AML-193 (cell line): ENCODE measurements at regions not wholly inside any gene's neighbourhood (a gene's known extent, or its start where the extent isn't known, plus 50 kb on each side); places are given as distances from the start of the nearest gene placed in this dataset.
A peak's percentile ranks its signal among the peaks of the same experiment; 100 is the strongest.
"Not testable (repeated sequence)": the region's sequence is repeated elsewhere in the genome, so short reads cannot be mapped to it uniquely, and the experiment has no call there.

ENCODE experiments used
- DNase-seq, 2 experiments: peaks; one replicate each; lab custom pipeline; 2025; lab: John Stamatoyannopoulos, UW

DNA sequence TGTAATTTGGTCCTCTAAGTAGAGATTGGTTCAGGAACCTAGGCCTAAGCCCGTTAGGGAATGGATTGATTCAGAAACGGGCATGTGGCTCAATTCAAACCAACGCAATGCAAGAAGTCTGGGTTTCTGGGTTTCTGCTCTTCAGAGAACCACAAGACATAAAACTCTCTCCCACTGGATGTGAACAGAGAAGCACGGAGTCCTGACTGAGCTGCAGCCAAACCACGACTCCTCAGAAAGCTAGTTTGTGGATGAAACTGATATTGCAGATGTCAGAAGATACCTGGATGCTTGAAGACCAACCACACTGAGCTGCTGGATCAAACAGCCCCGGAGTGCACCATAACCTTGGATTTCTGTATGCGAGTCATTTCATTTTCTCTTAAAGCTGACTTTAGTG lies 50.0 kb downstream of the SOD2 start:
- no peak for DNase-seq

DNA sequence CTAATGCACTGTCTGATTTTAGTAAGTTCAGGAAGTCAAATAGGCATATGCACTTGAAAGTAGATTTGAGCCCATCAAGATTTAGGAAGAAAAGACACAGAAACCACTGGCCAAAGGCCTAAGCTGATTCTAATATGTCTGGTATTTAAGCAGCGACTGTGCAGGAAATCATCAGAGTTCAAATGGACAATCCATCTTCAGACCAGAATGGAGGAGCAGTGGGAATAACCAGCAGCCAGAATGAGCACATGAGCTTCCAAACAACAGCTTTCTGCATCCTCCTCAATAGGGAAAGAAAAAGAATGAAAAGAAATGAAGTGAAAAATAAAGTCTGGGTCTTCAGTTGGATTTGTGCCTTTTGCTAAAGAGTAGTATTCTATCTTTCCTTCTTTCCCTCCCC lies 50.6 kb downstream of the SOD2 start:
- DNase-seq = no peak

DNA sequence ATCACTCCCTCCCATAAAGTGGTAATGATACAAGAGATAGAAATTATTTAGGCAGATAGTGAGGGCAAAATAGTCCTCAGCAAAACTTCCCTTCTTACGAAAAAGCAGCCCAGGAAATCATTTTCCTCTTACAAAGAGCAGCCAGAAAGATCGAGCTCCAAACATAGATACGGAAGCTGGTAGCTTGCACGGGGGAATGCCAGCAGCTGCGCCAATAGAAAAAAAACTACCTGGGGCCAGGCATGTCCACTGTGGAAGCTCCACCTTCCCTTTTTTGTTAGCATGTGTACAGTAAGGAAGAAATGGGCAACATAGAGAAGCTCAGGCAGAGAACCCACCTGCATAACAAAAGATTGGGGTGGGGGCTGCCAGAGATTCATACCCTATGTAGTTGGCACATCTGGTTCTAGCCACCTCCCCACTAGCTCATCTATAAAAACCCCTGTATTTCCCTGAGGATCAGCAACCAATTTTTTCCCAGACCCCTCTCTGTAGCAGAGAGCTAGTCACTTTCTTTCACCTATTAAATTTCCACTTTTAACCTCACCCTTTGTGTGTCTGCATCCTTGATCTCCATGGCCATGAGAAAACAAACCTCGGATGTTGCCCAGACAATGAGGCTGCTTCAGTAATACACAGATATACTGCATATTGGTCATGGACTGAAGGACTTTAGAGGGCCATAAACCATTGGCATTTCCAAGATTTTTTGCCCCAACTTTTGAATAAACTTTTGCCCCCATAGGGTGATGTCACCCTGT lies 52.1 kb downstream of the SOD2 start:
- DNase-seq = no peak

DNA sequence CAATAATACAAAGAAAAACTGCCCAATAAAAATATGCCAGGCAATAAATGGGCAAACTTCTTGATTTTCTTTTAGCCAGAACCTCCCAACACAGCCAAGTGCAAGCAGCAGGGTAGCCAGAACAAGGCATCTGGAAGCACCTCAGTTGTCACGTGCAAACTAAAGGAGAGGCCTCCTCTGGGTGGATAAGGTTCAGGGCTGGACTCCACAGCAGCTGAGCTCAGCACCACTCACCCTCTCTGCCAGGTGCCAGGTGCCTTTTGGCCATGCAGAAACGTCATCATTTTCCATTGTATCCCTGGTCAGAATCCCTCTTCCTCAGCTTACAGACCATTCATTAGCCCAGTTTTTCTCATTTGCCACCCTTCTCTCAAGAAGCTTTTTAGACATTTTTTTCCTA lies 52.7 kb downstream of the SOD2 start:
- DNase-seq = no peak

DNA sequence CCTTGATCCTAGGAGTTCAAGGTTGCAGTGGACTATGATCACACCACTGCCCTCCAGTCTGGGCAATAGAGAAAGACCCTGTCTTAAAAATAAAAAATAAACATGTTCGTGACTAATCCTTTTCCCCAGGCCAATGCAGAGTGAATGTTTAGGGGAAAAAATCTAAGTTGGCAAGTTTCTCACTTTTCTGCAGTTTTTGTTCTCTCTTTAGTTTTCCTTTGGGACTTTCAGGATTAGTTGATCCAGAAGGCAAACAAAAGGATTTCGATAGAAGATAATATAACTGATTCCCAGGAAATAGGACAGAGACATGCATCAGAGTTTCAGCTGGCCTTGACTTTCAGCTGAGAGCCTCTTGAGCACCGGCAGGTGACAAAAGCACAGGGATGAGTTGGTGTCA lies 53.3 kb downstream of the SOD2 start:
- no peak for DNase-seq

DNA sequence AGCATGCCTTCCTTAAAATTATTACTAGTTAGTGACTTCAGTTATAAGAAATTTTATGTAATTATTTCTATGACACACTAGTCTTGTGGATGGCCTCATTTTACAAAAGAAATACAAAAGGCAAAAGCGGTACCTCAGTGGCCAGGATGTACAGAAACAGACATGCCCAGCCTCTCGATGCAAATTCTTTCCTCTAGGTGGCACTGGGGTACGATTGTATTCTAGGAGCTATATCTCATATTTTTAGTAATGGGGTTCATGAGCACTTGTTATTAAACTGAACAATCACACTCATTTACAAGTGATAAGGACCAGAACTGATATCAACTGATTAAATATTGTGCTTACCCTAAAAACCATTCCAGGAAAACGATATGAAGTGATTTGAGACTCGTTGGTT lies 59.8 kb downstream of the SOD2 start:
- peak; percentile 36 to 38 for DNase-seq

DNA sequence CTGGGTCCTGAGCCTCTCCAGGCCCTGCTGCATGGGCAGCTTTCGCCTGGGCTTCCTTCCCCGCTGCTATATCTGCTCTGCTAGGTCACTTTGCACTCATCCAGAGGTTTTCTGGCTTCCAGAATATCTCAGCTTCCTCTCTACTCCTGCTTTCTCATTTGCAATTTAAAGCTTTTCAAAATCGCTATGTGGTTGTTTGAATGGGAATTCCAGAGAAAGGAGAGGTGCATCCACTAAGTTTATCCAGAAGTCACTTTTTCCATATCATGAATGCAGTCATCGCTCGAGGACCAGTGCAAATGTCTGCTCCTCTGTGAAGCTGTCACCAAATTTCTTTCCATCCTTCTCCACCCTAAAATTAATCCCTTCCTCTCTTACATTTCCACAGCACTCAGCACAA lies 61.2 kb downstream of the SOD2 start:
- no peak for DNase-seq

DNA sequence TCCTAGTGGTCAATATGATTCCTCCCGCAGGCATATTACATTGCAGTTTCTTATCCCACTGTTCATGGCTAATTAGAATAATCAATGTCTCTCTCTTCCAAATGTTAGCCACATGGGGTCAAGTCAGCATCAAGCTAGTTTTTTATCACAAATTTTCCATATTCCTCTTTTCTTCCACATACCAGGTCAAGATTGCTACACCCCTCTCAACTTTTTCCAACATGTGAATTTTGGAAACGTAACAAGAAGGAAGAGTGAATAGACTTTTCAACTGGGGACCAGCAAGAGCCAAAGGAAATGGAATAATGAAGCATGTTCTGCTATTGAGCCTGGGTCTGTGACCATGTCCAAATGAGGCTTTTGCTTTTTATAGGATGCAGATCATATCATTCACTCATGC lies 65.1 kb downstream of the SOD2 start:
- DNase-seq = no peak

DNA sequence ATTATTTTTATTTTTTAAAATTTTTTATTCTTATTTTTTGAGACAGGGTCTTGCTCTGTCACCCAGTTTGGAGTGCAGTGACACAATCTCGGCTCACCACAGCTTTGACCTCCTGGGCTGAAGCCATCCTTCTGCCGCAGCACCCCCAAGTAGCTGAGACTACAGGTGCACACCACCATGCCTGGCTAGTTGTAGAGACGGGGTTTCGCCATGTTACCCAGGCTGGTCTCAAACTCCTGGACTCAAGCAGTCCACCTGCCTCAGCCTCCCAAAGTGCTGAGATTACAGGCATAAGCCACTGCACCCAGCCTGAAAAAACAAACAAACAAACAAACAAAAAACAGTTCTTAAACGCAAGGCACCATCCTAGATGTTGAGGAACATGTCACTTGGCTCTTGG lies 66.5 kb downstream of the SOD2 start:
- not testable (repeated sequence) for DNase-seq

DNA sequence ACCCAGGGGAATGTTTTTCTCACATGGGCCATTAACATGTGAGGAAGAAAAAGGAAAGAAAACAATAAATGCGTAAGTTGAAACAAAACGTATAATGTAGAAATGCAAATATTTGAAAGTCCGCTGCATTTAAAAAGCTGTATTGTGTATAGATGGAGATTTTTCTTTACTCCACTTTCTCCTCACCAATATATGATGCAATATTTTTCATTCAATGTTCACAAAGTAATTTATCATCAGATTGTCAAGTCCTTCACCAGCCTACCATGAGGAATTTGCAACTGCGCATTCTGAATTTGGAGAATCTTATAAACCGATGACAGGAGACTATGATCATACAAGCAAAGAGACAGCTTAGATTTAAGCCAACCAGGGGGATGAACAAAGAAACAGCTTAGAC lies 69.9 kb downstream of the SOD2 start:
- no peak for DNase-seq

DNA sequence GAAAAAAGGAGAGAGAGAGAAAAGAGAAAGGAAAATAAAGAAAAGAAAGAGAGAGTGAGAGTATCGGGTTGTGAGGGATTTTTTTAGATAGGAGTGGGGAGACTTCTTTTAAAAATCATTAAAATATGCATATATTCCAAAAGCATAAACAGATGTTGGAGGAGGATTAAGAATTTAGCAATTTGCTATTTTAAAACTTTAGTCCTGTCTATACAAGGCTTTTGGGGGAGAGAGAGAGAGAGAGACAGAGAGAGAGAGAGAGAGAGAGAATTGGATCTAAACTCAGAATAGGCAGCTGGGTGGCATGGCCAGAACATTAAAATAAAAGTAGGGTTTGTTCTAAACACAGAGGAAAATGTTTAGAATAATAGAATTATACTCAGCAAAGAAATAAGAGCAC lies 72.1 kb downstream of the SOD2 start:
- no peak for DNase-seq

DNA sequence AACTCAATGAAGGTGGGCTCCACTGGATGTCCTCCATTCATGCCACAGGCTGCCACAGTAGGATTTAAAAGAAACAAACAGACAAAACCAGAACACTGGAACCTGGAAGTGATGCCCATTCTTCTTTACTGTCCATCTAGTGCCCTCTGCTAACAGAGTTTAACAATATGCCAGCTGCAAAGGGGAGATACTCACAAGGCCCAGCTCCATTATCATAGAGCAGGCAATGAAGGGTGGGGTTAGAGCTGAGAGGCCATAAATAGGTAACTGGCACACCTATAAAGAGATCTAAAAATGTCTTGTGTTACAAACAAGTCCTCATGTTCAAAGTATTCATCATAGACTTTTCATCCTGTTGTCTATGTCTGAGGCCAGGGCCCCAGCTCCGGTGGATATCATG lies 75.6 kb downstream of the SOD2 start:
- DNase-seq = no peak

DNA sequence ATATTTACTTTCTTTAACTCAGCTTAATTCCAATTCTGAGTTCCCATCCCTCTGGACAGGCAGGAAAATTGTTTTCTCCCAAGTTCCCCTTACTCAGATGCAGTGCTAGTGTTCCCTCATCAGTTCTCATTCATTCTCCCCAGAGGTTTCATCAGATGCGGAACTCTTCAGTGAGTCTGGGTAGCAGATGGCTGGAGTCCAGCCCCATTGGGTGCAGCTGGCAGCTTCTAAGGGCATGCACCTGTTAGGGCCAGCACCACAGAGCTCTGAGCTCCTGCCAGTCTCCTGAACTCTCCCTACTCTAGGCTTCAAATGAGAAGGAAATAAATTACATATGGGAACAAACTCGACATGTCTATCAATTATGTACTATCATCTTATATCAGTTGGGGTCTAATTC lies 76.6 kb downstream of the SOD2 start:
- DNase-seq = no peak

DNA sequence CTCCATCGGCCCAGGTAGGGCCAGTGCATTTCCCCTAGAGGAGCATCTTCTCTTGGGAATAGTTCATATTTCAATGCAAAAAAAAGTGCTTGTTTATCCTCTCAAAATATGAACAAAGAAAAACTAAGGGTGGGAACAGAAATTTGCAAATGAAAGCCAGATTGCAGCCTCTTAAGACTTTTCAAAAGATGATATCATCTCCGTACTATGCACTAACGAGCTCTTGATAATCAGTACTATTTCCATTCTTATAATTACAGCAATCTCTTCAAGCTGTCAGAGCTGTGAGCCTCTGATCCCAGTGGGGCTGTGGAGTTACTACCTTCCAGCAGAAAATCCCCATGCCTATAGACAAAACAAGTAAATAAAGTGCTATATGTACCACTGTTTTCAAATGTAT lies 77.1 kb downstream of the SOD2 start:
- no peak for DNase-seq

DNA sequence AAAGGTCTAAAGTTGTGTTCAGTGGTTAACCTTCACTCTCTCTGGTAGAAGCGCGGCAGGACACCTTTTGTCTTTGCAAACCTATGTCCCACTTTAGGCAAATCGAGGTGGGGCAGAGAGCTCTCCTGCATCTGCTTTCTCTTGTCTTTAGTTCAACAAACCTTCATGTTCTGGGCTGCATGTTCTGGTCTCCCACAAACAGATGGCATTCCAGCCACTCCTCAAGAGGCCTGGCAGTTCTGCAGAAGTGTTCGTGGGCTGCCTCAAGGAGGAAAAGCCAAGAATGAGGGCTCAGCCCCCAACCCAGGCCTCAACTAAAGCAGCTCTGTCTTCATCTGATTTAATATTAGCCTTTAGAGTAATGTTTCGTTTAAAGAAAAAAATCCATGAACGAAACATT lies 82.2 kb downstream of the SOD2 start:
- DNase-seq = no peak

DNA sequence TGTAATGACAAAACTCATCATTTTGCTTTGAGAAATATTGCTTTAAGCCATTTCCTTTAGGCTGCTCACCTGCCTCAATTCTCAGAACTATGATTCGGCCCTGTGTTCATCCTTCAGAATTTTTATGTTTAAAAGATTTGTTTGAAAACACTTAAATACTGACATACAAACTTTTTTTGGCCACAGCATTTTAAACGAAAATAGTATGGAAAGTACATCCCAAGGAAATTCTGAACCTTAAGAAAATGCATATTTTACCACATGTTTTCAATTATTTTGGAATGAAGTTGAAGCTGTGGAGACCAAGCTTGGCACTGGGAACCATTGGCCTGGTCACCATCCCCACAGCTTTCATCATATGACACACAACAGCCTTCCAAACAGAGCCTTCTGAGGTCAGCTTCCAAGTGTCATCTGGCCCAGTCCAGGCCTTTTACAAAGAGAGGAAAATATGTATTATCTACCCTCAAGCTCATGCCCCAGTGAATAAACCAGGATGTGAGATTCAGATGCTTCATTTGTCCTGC lies 83.3 kb downstream of the SOD2 start:
- no peak for DNase-seq

DNA sequence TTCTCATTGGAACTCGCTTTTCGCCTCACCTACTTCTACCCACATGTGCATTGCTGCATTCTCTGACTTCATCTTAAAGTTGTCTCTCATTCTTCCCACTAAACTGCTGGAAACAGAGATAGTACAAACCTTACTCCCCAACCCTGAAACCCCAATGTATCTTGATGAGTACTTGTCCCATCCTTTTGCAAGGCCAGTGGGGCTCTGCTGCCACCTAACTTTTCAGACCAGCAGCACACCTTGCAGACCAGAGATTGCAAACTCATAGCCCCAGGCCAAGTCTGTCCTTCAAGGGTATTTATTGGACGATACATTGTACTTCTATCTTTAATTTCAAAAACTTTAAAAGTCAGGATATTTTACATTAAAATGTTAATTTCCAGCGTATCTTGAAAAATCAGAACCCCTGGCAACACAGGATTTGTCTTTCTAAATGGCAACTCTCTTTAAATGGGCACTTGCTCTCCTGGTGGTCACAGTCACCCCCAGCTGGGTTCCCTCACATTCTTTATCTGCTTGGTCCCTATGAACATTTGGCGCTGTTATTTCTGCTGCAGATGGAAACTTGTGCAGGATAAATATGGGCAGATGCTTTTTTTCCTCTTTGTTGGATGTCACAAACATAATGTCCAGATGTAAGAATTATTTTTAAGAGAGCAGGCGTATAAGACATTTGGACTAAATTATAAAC lies 83.9 kb downstream of the SOD2 start:
- peak in 1 of 2 experiments; percentile 14 for DNase-seq

DNA sequence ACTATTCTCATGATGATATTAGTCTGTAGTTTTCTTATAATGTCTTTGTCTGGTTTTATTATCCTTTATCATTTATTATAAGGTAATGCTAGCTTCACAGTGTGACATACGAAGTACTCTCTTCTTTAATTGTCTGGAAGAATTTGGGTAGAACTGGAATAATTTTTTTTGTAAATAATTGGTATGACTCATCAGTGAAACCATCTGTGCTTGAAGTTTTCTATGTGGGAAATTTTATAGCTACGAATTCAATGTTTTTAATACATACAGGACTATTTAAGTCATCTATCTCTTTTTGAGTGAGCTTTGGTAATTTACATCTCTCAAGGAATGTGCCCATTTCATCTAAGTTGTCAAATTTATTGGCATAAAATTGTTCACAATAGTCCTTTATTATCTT lies 86.3 kb downstream of the SOD2 start:
- DNase-seq = no peak

DNA sequence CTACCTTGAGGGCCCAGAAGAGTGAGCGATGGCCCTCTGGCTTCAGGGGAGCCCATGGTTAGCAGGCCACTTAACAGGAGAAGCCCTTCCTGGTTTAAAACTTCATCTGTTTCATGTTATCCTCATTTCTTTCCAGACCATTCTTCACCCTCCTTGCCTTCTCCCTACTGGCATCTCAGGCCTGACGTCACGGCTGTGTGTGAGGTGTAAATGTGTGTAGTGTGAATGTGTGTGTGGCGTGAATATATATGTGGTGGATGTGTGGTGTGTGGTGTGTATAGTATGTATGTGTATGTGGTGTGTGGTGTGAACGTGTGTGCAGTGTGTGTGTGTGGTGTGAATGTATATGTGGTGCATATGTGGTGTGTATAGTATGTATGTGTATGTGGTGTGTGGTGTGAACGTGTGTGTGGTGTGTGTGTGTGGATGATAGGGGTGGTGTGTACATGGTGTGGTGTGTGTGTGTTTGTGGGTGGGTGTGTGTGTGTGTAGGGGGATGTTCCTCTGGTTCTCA lies 88.5 kb downstream of the SOD2 start:
- no peak for DNase-seq

DNA sequence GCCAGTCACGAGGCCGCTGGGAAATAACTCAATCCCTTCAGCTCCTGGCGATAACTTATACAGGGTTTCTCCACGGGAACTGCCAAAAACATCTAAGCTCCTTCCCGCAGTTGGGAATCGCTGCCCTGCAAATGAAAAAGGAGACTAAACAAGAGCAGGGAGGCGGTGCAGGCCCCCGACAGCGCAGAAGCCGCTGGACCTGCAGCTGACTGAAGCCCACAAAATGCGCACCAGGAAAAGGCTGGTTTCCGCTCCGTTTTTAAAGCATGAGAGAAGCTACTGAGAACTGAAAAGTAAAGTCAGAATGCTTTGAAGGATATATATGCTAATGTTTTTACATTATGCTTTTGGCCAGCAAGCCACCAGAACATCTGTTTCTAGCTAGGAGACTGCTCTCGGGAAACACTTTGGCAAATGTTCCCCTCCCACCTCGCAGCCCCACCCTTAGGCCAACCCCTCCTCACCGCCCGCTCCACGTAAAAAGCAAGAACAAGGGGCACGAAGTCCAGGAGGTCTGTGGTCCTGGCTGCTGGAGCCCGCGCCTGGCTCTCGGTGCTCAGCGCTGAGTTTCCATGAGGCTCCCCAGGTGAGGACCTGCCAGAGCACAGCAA lies 90.5 kb downstream of the SOD2 start:
- DNase-seq = no peak

DNA sequence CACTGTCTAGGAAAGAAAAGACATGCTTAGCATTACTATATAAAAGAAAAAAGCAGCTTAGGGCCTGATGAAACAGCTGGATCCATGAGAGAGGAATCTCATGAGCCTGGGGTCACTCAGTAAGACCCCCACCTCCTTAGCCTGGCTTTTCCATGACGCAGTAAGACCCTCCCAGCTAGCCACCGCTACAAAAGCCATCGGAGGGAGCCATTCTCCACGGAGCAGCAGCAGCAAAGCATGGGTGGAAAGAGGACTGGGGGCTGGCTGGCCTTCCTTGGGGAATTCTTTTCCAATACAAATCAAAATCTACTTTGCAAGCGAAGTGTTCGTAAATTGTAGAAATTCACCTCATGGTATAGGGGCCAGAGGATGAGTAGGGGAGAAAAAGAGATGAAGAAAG lies 91.8 kb downstream of the SOD2 start:
- no peak for DNase-seq

DNA sequence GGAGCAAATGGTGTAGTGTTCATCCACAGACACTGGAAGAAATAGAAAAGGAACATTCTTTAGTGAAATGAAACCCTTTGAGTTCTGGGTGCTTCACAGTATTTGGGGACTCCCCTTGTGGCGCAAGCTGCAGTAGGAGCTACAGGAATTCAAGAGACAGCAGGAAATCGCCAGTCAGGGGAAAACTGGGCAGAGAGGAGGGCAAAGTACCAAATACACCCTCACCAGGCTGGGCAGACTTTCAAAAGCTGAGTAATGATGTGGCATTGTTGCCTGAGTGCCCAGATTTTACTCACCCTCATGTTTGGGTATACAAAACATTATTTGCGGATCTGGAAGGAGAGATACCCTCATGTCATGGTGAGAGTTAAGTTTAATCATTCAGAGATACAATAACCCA lies 97.9 kb downstream of the SOD2 start:
- no peak for DNase-seq

DNA sequence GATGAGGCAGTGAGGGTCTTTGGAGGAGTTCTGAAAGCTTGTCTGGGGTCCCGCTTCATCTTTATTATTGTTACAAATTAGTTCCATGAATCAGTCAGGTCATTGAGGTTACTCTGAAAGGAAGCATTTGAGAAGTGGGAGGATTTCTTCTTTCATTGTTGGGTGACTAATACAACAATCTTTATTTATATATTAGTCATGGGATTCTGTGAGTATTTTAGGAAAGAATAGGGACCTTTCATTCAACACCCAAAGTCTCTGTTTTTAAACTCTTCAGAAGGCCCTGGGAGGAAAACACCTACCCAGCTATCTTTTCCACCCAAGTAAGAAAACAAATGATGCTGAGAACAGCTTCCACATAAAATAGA lies 98.3 kb downstream of the SOD2 start:
- no peak for DNase-seq
